Naive B cell (primary cell): ENCODE measurements at regions not wholly inside any gene's neighbourhood (a gene's known extent, or its start where the extent isn't known, plus 50 kb on each side); places are given as distances from the start of the nearest gene placed in this dataset.
"Not testable (repeated sequence)": the region's sequence is repeated elsewhere in the genome, so short reads cannot be mapped to it uniquely, and the experiment has no call there.

Source experiments
- ATAC-seq, 2 donors: fragments of 150-1000 bp; cut with Tn5 transposase; 2 replicates each; pipeline ENCODE4 v1.10.0; 2021; ENCODE audit warnings: low read depth in 2 of 2, mild to moderate bottlenecking in 2 of 2, moderate library complexity in 2 of 2
- DNase-seq: peaks from one replicate; pipeline ENCODE4 v3.0.0; 2022
- H3K27ac Mint-ChIP-seq, 6 donors: one replicate each; pipeline ENCODE4 v1.8.0; 2020 to 2022; ENCODE audit warnings: mild to moderate bottlenecking in 6 of 6, mixed read lengths in 6 of 6, moderate library complexity in 5 of 6, inconsistent platforms in 2 of 6
- H3K27me3 Mint-ChIP-seq, 3 donors: one replicate each; pipeline ENCODE4 v1.8.0; 2021 to 2022; ENCODE audit warnings: mixed read lengths in 3 of 3, mild to moderate bottlenecking in 1 of 3
- H3K36me3 Mint-ChIP-seq, 2 donors: one replicate each; pipeline ENCODE4 v1.8.0; 2020 to 2022; ENCODE audit warnings: mixed read lengths in 2 of 2, inconsistent platforms in 1 of 2, mild to moderate bottlenecking in 1 of 2
- H3K4me1 Mint-ChIP-seq, 3 donors: one replicate each; pipeline ENCODE4 v1.8.0; 2020 to 2022; ENCODE audit warnings: mixed read lengths in 3 of 3, inconsistent platforms in 1 of 3, mild to moderate bottlenecking in 1 of 3, moderate library complexity in 1 of 3
- H3K4me3 Mint-ChIP-seq, 8 donors: one replicate each; pipeline ENCODE4 v1.8.0; 2020 to 2022; ENCODE audit warnings: mild to moderate bottlenecking in 8 of 8, mixed read lengths in 8 of 8, moderate library complexity in 8 of 8, inconsistent platforms in 2 of 8
- H3K9me3 Mint-ChIP-seq, 7 donors: one replicate each; pipeline ENCODE4 v1.8.0; 2020 to 2022; ENCODE audit warnings: mixed read lengths in 7 of 7, mild to moderate bottlenecking in 5 of 7, inconsistent platforms in 2 of 7, moderate library complexity in 1 of 7

GRCh38 chr13:21913010-21913409 is 242.1 kb downstream of the FGF9 start:
- no peaks in the 10 kb centered on the region for H3K4me1 Mint-ChIP-seq
- no peak overlapping the region for H3K4me3 Mint-ChIP-seq
- H3K27me3 Mint-ChIP-seq, result peaks cover 0 to 5% (median 0%) of the 10 kb centered on the region in 3 donors
- no peaks in the 10 kb centered on the region for H3K9me3 Mint-ChIP-seq
- DNase-seq, result no peak
- ATAC-seq, result no peak
- no peak overlapping the region for H3K27ac Mint-ChIP-seq
- no peaks in the 10 kb centered on the region for H3K36me3 Mint-ChIP-seq

GRCh38 chr13:21917086-21918015 is 246.5 kb downstream of the FGF9 start:
- H3K27ac Mint-ChIP-seq, result peak overlapping the region in 1 of 6 donors; percentile 58
- no peaks in the 10 kb centered on the region for H3K36me3 Mint-ChIP-seq
- ATAC-seq (no peak), DNase-seq (no peak)
- H3K4me3 Mint-ChIP-seq, result no peak overlapping the region
- H3K9me3 Mint-ChIP-seq, result peaks cover 0 to 5% (median 0%) of the 10 kb centered on the region in 7 donors
- H3K27me3 Mint-ChIP-seq, result peaks cover 0 to 3% (median 0%) of the 10 kb centered on the region in 3 donors
- no peaks in the 10 kb centered on the region for H3K4me1 Mint-ChIP-seq

- not testable (repeated sequence) for H3K9me3 Mint-ChIP-seq, ATAC-seq
Measured at GRCh38 chr13:21920802-21921201, 249.9 kb downstream of the FGF9 start.

GRCh38 chr13:21924958-21925357 is 254.1 kb downstream of the FGF9 start:
- DNase-seq, result no peak
- H3K9me3 Mint-ChIP-seq, result peaks cover 0 to 3% (median 0%) of the 10 kb centered on the region in 7 donors
- H3K27me3 Mint-ChIP-seq, result no peaks in the 10 kb centered on the region
- H3K36me3 Mint-ChIP-seq, result no peaks in the 10 kb centered on the region
- H3K4me1 Mint-ChIP-seq, result no peaks in the 10 kb centered on the region
- ATAC-seq, result no peak
- no peak overlapping the region for H3K4me3 Mint-ChIP-seq
- H3K27ac Mint-ChIP-seq, result no peak overlapping the region

More at GRCh38 chr13:21920802-21921201, 249.9 kb downstream of the FGF9 start:
- H3K4me3 Mint-ChIP-seq, H3K4me1 Mint-ChIP-seq, DNase-seq, H3K27ac Mint-ChIP-seq, H3K36me3 Mint-ChIP-seq, H3K27me3 Mint-ChIP-seq: not testable (repeated sequence)

GRCh38 chr13:21925720-21926119 is 254.8 kb downstream of the FGF9 start:
- Mint-ChIP-seq H3K4me3 (no peak overlapping the region), H3K27ac (no peak overlapping the region), H3K9me3 (peaks cover 0 to 1% (median 0%) of the 10 kb centered on the region in 7 donors), H3K4me1 (peaks cover 0 to 6% (median 0%) of the 10 kb centered on the region in 3 donors), H3K27me3 (no peaks in the 10 kb centered on the region), H3K36me3 (no peaks in the 10 kb centered on the region)
- DNase-seq (no peak), ATAC-seq (no peak)

- H3K27me3 Mint-ChIP-seq, result no peaks in the 10 kb centered on the region
- H3K9me3 Mint-ChIP-seq, result no peaks in the 10 kb centered on the region
- DNase-seq (no peak), ATAC-seq (no peak)
- no peaks in the 10 kb centered on the region for H3K36me3 Mint-ChIP-seq
- H3K4me1 Mint-ChIP-seq, result peaks cover 0 to 7% (median 0%) of the 10 kb centered on the region in 3 donors
- peak overlapping the region in 1 of 6 donors; percentile 38 for H3K27ac Mint-ChIP-seq
- H3K4me3 Mint-ChIP-seq, result no peak overlapping the region
Measured at GRCh38 chr13:21929400-21929799, 258.5 kb downstream of the FGF9 start.

- Mint-ChIP-seq H3K36me3 (no peaks in the 10 kb centered on the region), H3K9me3 (no peaks in the 10 kb centered on the region), H3K4me1 (peaks cover 0 to 7% (median 0%) of the 10 kb centered on the region in 3 donors), H3K4me3 (no peak overlapping the region), H3K27me3 (no peaks in the 10 kb centered on the region), H3K27ac (no peak overlapping the region)
- no peak for ATAC-seq
- no peak for DNase-seq
Measured at GRCh38 chr13:21930536-21930935, 259.7 kb downstream of the FGF9 start.

GRCh38 chr13:21932578-21932977 is 261.7 kb downstream of the FGF9 start:
- ATAC-seq (no peak), DNase-seq (no peak)
- Mint-ChIP-seq H3K4me1 (peaks cover 0 to 7% (median 0%) of the 10 kb centered on the region in 3 donors), H3K4me3 (no peak overlapping the region), H3K27me3 (no peaks in the 10 kb centered on the region), H3K9me3 (no peaks in the 10 kb centered on the region), H3K27ac (no peak overlapping the region), H3K36me3 (no peaks in the 10 kb centered on the region)

- no peak for DNase-seq
- H3K36me3 Mint-ChIP-seq, result no peaks in the 10 kb centered on the region
- no peaks in the 10 kb centered on the region for H3K9me3 Mint-ChIP-seq
- no peak for ATAC-seq
- H3K4me3 Mint-ChIP-seq, result no peak overlapping the region
- H3K27ac Mint-ChIP-seq, result no peak overlapping the region
- H3K4me1 Mint-ChIP-seq, result peaks cover 0 to 7% (median 0%) of the 10 kb centered on the region in 3 donors
- H3K27me3 Mint-ChIP-seq, result no peaks in the 10 kb centered on the region
Measured at GRCh38 chr13:21932996-21933395, 262.1 kb downstream of the FGF9 start.

- DNase-seq (no peak), ATAC-seq (no peak)
- H3K4me3 Mint-ChIP-seq, result no peak overlapping the region
- H3K9me3 Mint-ChIP-seq, result no peaks in the 10 kb centered on the region
- H3K4me1 Mint-ChIP-seq, result peaks cover 0 to 7% (median 0%) of the 10 kb centered on the region in 3 donors
- no peaks in the 10 kb centered on the region for H3K36me3 Mint-ChIP-seq
- H3K27me3 Mint-ChIP-seq, result no peaks in the 10 kb centered on the region
- no peak overlapping the region for H3K27ac Mint-ChIP-seq
Measured at GRCh38 chr13:21934284-21934683, 263.4 kb downstream of the FGF9 start.

GRCh38 chr13:21936674-21937073 is 265.8 kb downstream of the FGF9 start:
- Mint-ChIP-seq H3K9me3 (peaks cover 0 to 3% (median 0%) of the 10 kb centered on the region in 7 donors), H3K36me3 (no peaks in the 10 kb centered on the region), H3K4me1 (no peaks in the 10 kb centered on the region), H3K27me3 (no peaks in the 10 kb centered on the region), H3K27ac (no peak overlapping the region), H3K4me3 (no peak overlapping the region)
- ATAC-seq, result no peak
- DNase-seq, result no peak

GRCh38 chr13:21938168-21938567 is 267.3 kb downstream of the FGF9 start:
- H3K27me3 Mint-ChIP-seq, result no peaks in the 10 kb centered on the region
- peaks cover 0 to 5% of the 10 kb centered on the region in 2 donors for H3K36me3 Mint-ChIP-seq
- H3K27ac Mint-ChIP-seq, result no peak overlapping the region
- no peaks in the 10 kb centered on the region for H3K4me1 Mint-ChIP-seq
- no peak for DNase-seq
- no peak overlapping the region for H3K4me3 Mint-ChIP-seq
- H3K9me3 Mint-ChIP-seq, result peaks cover 0 to 8% (median 2%) of the 10 kb centered on the region in 7 donors
- no peak for ATAC-seq

GRCh38 chr13:21938636-21939035 is 267.8 kb downstream of the FGF9 start:
- ATAC-seq, result no peak
- no peak overlapping the region for H3K4me3 Mint-ChIP-seq
- H3K4me1 Mint-ChIP-seq, result no peaks in the 10 kb centered on the region
- no peaks in the 10 kb centered on the region for H3K27me3 Mint-ChIP-seq
- peaks cover 0 to 13% (median 6%) of the 10 kb centered on the region in 7 donors for H3K9me3 Mint-ChIP-seq
- H3K27ac Mint-ChIP-seq, result no peak overlapping the region
- peaks cover 0 to 10% of the 10 kb centered on the region in 2 donors for H3K36me3 Mint-ChIP-seq
- DNase-seq, result no peak

GRCh38 chr13:21942061-21942460 is 271.2 kb downstream of the FGF9 start:
- no peaks in the 10 kb centered on the region for H3K27me3 Mint-ChIP-seq
- H3K4me3 Mint-ChIP-seq, result no peak overlapping the region
- no peak overlapping the region for H3K27ac Mint-ChIP-seq
- peaks cover 4 to 24% of the 10 kb centered on the region in 2 donors for H3K36me3 Mint-ChIP-seq
- ATAC-seq, result no peak
- peaks cover 5 to 45% (median 34%) of the 10 kb centered on the region in 7 donors for H3K9me3 Mint-ChIP-seq
- no peak for DNase-seq
- H3K4me1 Mint-ChIP-seq, result no peaks in the 10 kb centered on the region
